HEK293T (cell line): ENCODE measurements at regions not wholly inside any gene's neighbourhood (a gene's known extent, or its start where the extent isn't known, plus 50 kb on each side); places are given as distances from the start of the nearest gene placed in this dataset.

Experiments
- CTBP1 ChIP-seq: fragments of 450-650 bp; IDR thresholded peaks from 2 replicates; pipeline ENCODE4 v1.6.1; 2016; ENCODE audit warnings: borderline replicate concordance
- ZNF384 ChIP-seq: fragments of 450-650 bp; IDR thresholded peaks from 2 replicates; pipeline ENCODE4 v1.6.1; 2016

DNA sequence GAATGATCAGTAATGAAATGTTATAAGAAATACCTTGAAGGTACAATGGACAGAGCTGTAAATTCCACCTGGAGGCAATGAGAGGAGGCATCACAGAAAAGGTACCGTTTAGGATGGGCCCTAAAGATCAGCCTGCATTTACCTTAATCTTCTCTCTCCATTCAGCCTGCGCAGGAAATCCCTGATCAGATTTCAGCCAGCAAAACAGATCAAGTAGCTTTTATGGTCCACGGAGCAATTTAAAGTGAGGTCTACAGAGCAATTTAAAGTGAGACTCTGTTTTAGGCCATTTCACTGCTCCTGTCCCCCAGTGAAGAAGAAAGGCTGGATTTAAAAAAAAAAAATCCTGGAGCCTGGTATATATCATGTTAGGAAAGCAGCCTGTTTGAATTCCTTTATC is 195.1 kb upstream of the VCX start:
- no peak for TF ChIP-seq ZNF384
- no peak for TF ChIP-seq CTBP1
